SU-DHL-6 (cell line): ENCODE measurements at regions not wholly inside any gene's neighbourhood (a gene's known extent, or its start where the extent isn't known, plus 50 kb on each side); places are given as distances from the start of the nearest gene placed in this dataset.

Source experiments
- EZH2phosphoT487 ChIP-seq: fragments of 200-600 bp; sonication (generic), shearing (Covaris generic); conservative IDR thresholded peaks from 2 replicates; pipeline ENCODE4 v1.6.1; 2018; ENCODE audit warnings: mild to moderate bottlenecking, antibody characterized with exemption, low read length, moderate library complexity, mixed read lengths
- TF ChIP-seq, protein P1 (sequence below): fragments of 200-600 bp; sonication (generic); IDR thresholded peaks from one replicate; pipeline ENCODE4 v1.5.1; 2017; ENCODE audit warnings: antibody characterized with exemption, mild to moderate bottlenecking, low read length, moderate library complexity; ENCODE audit not compliant: insufficient read depth, poor library complexity, severe bottlenecking

DNA sequence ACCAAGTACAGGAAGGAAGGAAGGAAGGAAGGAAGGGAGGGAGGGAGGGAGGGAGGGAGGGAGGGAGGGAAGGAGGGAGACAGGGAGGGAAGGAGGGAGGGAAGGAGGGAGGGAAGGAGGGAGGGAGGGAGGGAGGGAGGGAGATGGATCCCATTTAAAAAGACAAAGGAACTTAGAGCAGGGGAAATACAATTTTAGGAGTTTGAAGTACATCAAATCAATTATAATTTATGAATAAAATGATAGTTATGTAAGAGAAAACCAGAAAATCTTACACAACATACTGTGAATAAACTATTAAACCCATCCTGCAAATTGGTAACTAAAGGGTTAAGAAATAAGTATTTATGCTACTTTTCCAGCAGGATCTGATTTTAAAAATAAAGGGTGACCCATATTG lies 475.9 kb downstream of the HDGFL1 start:
- TF ChIP-seq, protein P1, sequence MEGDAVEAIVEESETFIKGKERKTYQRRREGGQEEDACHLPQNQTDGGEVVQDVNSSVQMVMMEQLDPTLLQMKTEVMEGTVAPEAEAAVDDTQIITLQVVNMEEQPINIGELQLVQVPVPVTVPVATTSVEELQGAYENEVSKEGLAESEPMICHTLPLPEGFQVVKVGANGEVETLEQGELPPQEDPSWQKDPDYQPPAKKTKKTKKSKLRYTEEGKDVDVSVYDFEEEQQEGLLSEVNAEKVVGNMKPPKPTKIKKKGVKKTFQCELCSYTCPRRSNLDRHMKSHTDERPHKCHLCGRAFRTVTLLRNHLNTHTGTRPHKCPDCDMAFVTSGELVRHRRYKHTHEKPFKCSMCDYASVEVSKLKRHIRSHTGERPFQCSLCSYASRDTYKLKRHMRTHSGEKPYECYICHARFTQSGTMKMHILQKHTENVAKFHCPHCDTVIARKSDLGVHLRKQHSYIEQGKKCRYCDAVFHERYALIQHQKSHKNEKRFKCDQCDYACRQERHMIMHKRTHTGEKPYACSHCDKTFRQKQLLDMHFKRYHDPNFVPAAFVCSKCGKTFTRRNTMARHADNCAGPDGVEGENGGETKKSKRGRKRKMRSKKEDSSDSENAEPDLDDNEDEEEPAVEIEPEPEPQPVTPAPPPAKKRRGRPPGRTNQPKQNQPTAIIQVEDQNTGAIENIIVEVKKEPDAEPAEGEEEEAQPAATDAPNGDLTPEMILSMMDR = no peak
- TF ChIP-seq EZH2phosphoT487 = no peak
